HepG2 (cell line): ENCODE measurements at regions not wholly inside any gene's neighbourhood (a gene's known extent, or its start where the extent isn't known, plus 50 kb on each side); places are given as distances from the start of the nearest gene placed in this dataset.
A peak's percentile ranks its signal among the peaks of the same experiment; 100 is the strongest.

Source experiments
- ATM ChIP-seq: fragments of 450-650 bp; IDR thresholded peaks from 2 replicates; pipeline ENCODE4 v1.7.1; 2017; ENCODE audit warnings: mild to moderate bottlenecking, borderline replicate concordance
- FOXP4 ChIP-seq: sonication (generic); formaldehyde crosslinking; IDR thresholded peaks from 2 replicates; pipeline ENCODE4 v1.4.0; 2020; ENCODE audit warnings: missing genetic modification reagents
- HNF4G ChIP-seq, 2 experiments: sonication (generic) in 1 of 2; formaldehyde crosslinking in 1 of 2; IDR thresholded peaks; 2 replicates each; pipeline versions ENCODE4 v1.4.0 to v1.6.1; 2011 to 2020; ENCODE audit warnings: borderline replicate concordance in 2 of 2, low read depth in 2 of 2, mild to moderate bottlenecking in 2 of 2, low read length in 1 of 2, missing genetic modification reagents in 1 of 2, moderate library complexity in 1 of 2
- ISL2 ChIP-seq: sonication (generic); formaldehyde crosslinking; IDR thresholded peaks from 2 replicates; pipeline ENCODE4 v1.5.0; 2020; ENCODE audit warnings: missing genetic modification reagents
- KMT2A ChIP-seq: sonication (generic); formaldehyde crosslinking; IDR thresholded peaks from 2 replicates; pipeline ENCODE4 v1.4.0; 2020; ENCODE audit warnings: missing genetic modification reagents
- MIER2 ChIP-seq: IDR thresholded peaks from 2 replicates; pipeline ENCODE4 v1.6.1; 2016; ENCODE audit warnings: missing biosample characterization, missing genetic modification reagents
- MTA3 ChIP-seq: sonication (generic); formaldehyde crosslinking; IDR thresholded peaks from 2 replicates; pipeline ENCODE4 v1.4.0; 2020; ENCODE audit warnings: missing genetic modification reagents
- NR2F6 ChIP-seq, 2 experiments: IDR thresholded peaks; 2 replicates each; pipeline ENCODE4 v1.6.1; 2016; ENCODE audit warnings: antibody characterized with exemption in 1 of 2, mild to moderate bottlenecking in 1 of 2
- NR3C1 ChIP-seq: sonication (generic); formaldehyde crosslinking; IDR thresholded peaks from 2 replicates; pipeline ENCODE4 v1.4.0; 2020; ENCODE audit warnings: missing genetic modification reagents
- POGZ ChIP-seq: sonication (generic); formaldehyde crosslinking; IDR thresholded peaks from 2 replicates; pipeline ENCODE4 v1.4.0; 2020; ENCODE audit warnings: mild to moderate bottlenecking, missing genetic modification reagents
- RFX3 ChIP-seq: IDR thresholded peaks from 2 replicates; pipeline ENCODE4 v1.6.1; 2016; ENCODE audit warnings: missing biosample characterization, missing genetic modification reagents
- THAP8 ChIP-seq: sonication (generic); formaldehyde crosslinking; IDR thresholded peaks from 2 replicates; pipeline ENCODE4 v1.5.1; 2020; ENCODE audit warnings: missing genetic modification reagents, mild to moderate bottlenecking, borderline replicate concordance
- ZFP90 ChIP-seq: sonication (generic); formaldehyde crosslinking; IDR thresholded peaks from 2 replicates; pipeline ENCODE4 v1.8.0; 2022; ENCODE audit warnings: missing genetic modification reagents, mild to moderate bottlenecking, inconsistent platforms, borderline replicate concordance
- ZGPAT ChIP-seq: IDR thresholded peaks from 2 replicates; pipeline ENCODE4 v1.6.1; 2016; ENCODE audit warnings: mild to moderate bottlenecking
- ZNF350 ChIP-seq: sonication (generic); formaldehyde crosslinking; IDR thresholded peaks from 2 replicates; pipeline ENCODE4 v1.4.0; 2020; ENCODE audit warnings: mild to moderate bottlenecking, low read depth, missing genetic modification reagents, borderline replicate concordance
- ZNF672 ChIP-seq: sonication (generic); formaldehyde crosslinking; IDR thresholded peaks from 2 replicates; pipeline ENCODE4 v1.8.1; 2022; ENCODE audit warnings: missing genetic modification reagents
- TF ChIP-seq, protein P1 (sequence below): IDR thresholded peaks from 2 replicates; pipeline ENCODE4 v1.6.1; 2016

GRCh38 chr6:26216886-26217713 lies 129.9 kb downstream of the HFE start (continued):
- TF ChIP-seq MIER2 (CRISPR knock-in tag) (no peak), NR2F6 (IDR thresholded peaks at IDR 0.05) (peak; percentile 14; the same call in 1 of the 2 replicates), NR2F6 (CRISPR knock-in tag; IDR thresholded peaks at IDR 0.05) (no peak), ZNF350 (CRISPR knock-in tag) (peak; percentile 84; the same call in 1 of the 2 replicates), RFX3 (peak; percentile 38), HNF4G (IDR thresholded peaks at IDR 0.05; ENCODE audit: borderline replicate concordance, low read depth, low read length) (no peak), HNF4G (CRISPR knock-in tag; IDR thresholded peaks at IDR 0.05; ENCODE audit: borderline replicate concordance, low read depth) (no peak; the same call in 1 of the 2 replicates), ZFP90 (CRISPR knock-in tag) (no peak), THAP8 (CRISPR knock-in tag) (peak; percentile 79; the same call in 1 of the 2 replicates), ZGPAT (peak; percentile 71), ZNF672 (CRISPR knock-in tag) (no peak; the same call in 1 of the 2 replicates), NR3C1 (CRISPR knock-in tag) (no peak), FOXP4 (CRISPR knock-in tag) (no peak), KMT2A (CRISPR knock-in tag) (0 out of 2 replicates have a peak, but pooled peaks have one; percentile 53), POGZ (CRISPR knock-in tag) (peak; percentile 86), ISL2 (CRISPR knock-in tag) (no peak; the same call in 1 of the 2 replicates), ATM (no peak), MTA3 (CRISPR knock-in tag) (no peak)
- TF ChIP-seq, protein P1, sequence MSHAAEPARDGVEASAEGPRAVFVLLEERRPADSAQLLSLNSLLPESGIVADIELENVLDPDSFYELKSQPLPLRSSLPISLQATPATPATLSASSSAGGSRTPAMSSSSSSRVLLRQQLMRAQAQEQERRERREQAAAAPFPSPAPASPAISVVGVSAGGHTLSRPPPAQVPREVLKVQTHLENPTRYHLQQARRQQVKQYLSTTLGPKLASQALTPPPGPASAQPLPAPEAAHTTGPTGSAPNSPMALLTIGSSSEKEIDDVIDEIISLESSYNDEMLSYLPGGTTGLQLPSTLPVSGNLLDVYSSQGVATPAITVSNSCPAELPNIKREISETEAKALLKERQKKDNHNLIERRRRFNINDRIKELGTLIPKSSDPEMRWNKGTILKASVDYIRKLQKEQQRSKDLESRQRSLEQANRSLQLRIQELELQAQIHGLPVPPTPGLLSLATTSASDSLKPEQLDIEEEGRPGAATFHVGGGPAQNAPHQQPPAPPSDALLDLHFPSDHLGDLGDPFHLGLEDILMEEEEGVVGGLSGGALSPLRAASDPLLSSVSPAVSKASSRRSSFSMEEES = peak; percentile 86; the same call in 1 of the 2 replicates
